A549 (cell line): ENCODE measurements at regions not wholly inside any gene's neighbourhood (a gene's known extent, or its start where the extent isn't known, plus 50 kb on each side); places are given as distances from the start of the nearest gene placed in this dataset.

ENCODE experiments used
- ATAC-seq, 2 experiments: fragments of 200-7000 bp in 1 of 2; fragments of >200 bp in 1 of 2; cut with Nextera tagmentation in 1 of 2; cut with Tn5 transposase in 1 of 2; 3 replicates each; pipeline versions ENCODE4 v1.8.0 to v1.9.1; 2018 to 2020; ENCODE audit warnings: mild to moderate bottlenecking in 1 of 2, moderate library complexity in 1 of 2
- CTCF ChIA-PET: fragments of 300-600 bp; sonication (Branson Sonifier 250); formaldehyde crosslinking; extraction: SDS; loops from one replicate; lab custom pipeline; 2021; ENCODE audit warnings: antibody characterized with exemption, inconsistent platforms; lab: Yijun Ruan, JAX
- POLR2A ChIA-PET: fragments of 350-600 bp; formaldehyde crosslinking; extraction: SDS; loops from one replicate; lab custom pipeline; 2021; ENCODE audit warnings: antibody characterized with exemption, inconsistent platforms; lab: Yijun Ruan, JAX
- DNase-seq, 2 experiments: peaks; one replicate each; pipeline versions ENCODE4 v3.0.0 to v3.0.0-alpha.2; 2011 to 2016; ENCODE audit warnings: low read depth in 1 of 2, low spot score in 1 of 2
- FAIRE-seq: peaks from 2 replicates; lab custom pipeline; 2011; peaks lifted over from hg19 to GRCh38; lab: Jason Lieb, UNC
- H3K27ac ChIP-seq, 2 experiments: fragments of >200 bp; sonication (Bioruptor Twin); formaldehyde crosslinking; 3 replicates each; pipeline ENCODE4 v1.5.1; 2016 to 2017
- H3K4me1 ChIP-seq: fragments of >200 bp; sonication (Bioruptor Twin); formaldehyde crosslinking; 3 replicates; pipeline ENCODE4 v1.6.1; 2016
- H3K4me2 ChIP-seq: fragments of >200 bp; sonication (Bioruptor Twin); formaldehyde crosslinking; 3 replicates; pipeline ENCODE4 v1.6.1; 2016
- H3K4me3 ChIP-seq: fragments of >200 bp; sonication (Bioruptor Twin); formaldehyde crosslinking; 3 replicates; pipeline ENCODE4 v1.5.1; 2016
- H3K9me3 ChIP-seq: fragments of >200 bp; sonication (Bioruptor Twin); formaldehyde crosslinking; 3 replicates; pipeline ENCODE4 v1.6.1; 2016
- BCL3 ChIP-seq: fragments of >200 bp; sonication (Bioruptor Twin); formaldehyde crosslinking; IDR thresholded peaks from 3 replicates; pipeline ENCODE4 v1.6.1; 2016
- CBX8 ChIP-seq: fragments of 200-600 bp; sonication (generic); IDR thresholded peaks from 2 replicates; pipeline ENCODE4 v1.6.1; 2016
- CHD2 ChIP-seq: fragments of 150-350 bp; IDR thresholded peaks from 2 replicates; pipeline ENCODE4 v1.6.1; 2014; ENCODE audit warnings: low read length; ENCODE audit not compliant: partially characterized antibody
- CHD4 ChIP-seq: fragments of 200-600 bp; sonication (generic); IDR thresholded peaks from 2 replicates; pipeline ENCODE4 v1.6.1; 2016; ENCODE audit warnings: antibody characterized with exemption, mild to moderate bottlenecking, borderline replicate concordance
- EP300 ChIP-seq, 2 experiments: fragments of >200 bp; sonication (Bioruptor Twin); formaldehyde crosslinking; IDR thresholded peaks; 2 replicates in 1 of 2; 3 replicates in 1 of 2; pipeline ENCODE4 v1.6.1; 2016 to 2017
- ESRRA ChIP-seq: fragments of 150-350 bp; IDR thresholded peaks from 2 replicates; pipeline ENCODE4 v1.6.1; 2014; ENCODE audit warnings: mild to moderate bottlenecking, low read length, borderline replicate concordance
- FOSL2 ChIP-seq, 2 experiments: fragments of 450-650 bp in 1 of 2; fragments of >200 bp in 1 of 2; sonication (Bioruptor Twin) in 1 of 2; formaldehyde crosslinking; IDR thresholded peaks; 2 replicates each; pipeline versions ENCODE4 v1.5.0 to v1.6.1; 2016 to 2020; ENCODE audit warnings: mild to moderate bottlenecking in 1 of 2, moderate library complexity in 1 of 2
- HEYL ChIP-seq: fragments of 250-450 bp; sonication (Bioruptor Pico); IDR thresholded peaks from 2 replicates; pipeline ENCODE4 v1.8.0; 2021; ENCODE audit warnings: mild to moderate bottlenecking, moderate library complexity
- HOXA7 ChIP-seq: fragments of 250-450 bp; sonication (Bioruptor Pico); IDR thresholded peaks from 2 replicates; pipeline ENCODE4 v1.5.0; 2020; ENCODE audit warnings: mild to moderate bottlenecking, moderate library complexity
- KDM1A ChIP-seq: fragments of 200-600 bp; sonication (generic); IDR thresholded peaks from 2 replicates; pipeline ENCODE4 v1.6.1; 2016; ENCODE audit warnings: low read depth, mild to moderate bottlenecking
- KDM5A ChIP-seq: fragments of 200-600 bp; sonication (generic); IDR thresholded peaks from 2 replicates; pipeline ENCODE4 v1.6.1; 2016; ENCODE audit warnings: antibody characterized with exemption, mild to moderate bottlenecking
- MAZ ChIP-seq: fragments of 150-350 bp; IDR thresholded peaks from 2 replicates; pipeline ENCODE4 v1.6.1; 2014; ENCODE audit warnings: antibody characterized with exemption, low read depth, low read length, borderline replicate concordance
- NFE2L2 ChIP-seq: fragments of 150-350 bp; conservative IDR thresholded peaks from 2 replicates; pipeline ENCODE4 v1.6.1; 2014; ENCODE audit warnings: low read length
- PBX3 ChIP-seq: IDR thresholded peaks from 2 replicates; pipeline ENCODE4 v1.6.1; 2012
- POLR2A ChIP-seq: IDR thresholded peaks from 2 replicates; pipeline ENCODE4 v1.6.1; 2012; ENCODE audit warnings: mild to moderate bottlenecking, low read length
- RARB ChIP-seq: fragments of 250-450 bp; sonication (Bioruptor Pico); IDR thresholded peaks from 2 replicates; pipeline ENCODE4 v1.8.0; 2021; ENCODE audit warnings: mild to moderate bottlenecking, moderate library complexity
- RCOR1 ChIP-seq: fragments of 150-350 bp; IDR thresholded peaks from 2 replicates; pipeline ENCODE4 v1.6.1; 2014; ENCODE audit warnings: antibody characterized with exemption, low read length, low read depth
- RFX5 ChIP-seq: fragments of 450-650 bp; IDR thresholded peaks from 2 replicates; pipeline ENCODE4 v1.7.1; 2014; ENCODE audit warnings: antibody characterized with exemption, mild to moderate bottlenecking, moderate library complexity
- RNF2 ChIP-seq: fragments of 200-600 bp; sonication (generic); IDR thresholded peaks from 2 replicates; pipeline ENCODE4 v1.6.1; 2016; ENCODE audit warnings: low read depth, mild to moderate bottlenecking, antibody characterized with exemption, moderate library complexity, borderline replicate concordance
- SREBF2 ChIP-seq: fragments of 450-650 bp; IDR thresholded peaks from 2 replicates; pipeline ENCODE4 v1.6.1; 2014; ENCODE audit warnings: mild to moderate bottlenecking, moderate library complexity
- ZSCAN20 ChIP-seq: fragments of 250-450 bp; sonication (Bioruptor Pico); IDR thresholded peaks from 2 replicates; pipeline ENCODE4 v1.8.0; 2022; ENCODE audit warnings: mild to moderate bottlenecking, moderate library complexity
- WGBS: methylation state at CpG from one replicate; pipeline ENCODE4 v1.1.6; 2017; ENCODE audit errors: missing lambda C conversion rate; 5-methylcytosine and 5-hydroxymethylcytosine counted together
- TF ChIP-seq, protein P1 (sequence below): IDR thresholded peaks from 2 replicates; pipeline ENCODE4 v1.6.1; 2012
- TF ChIP-seq, protein P2 (sequence below): fragments of 250-450 bp; sonication (Bioruptor Pico); IDR thresholded peaks from 2 replicates; pipeline ENCODE4 v1.5.0; 2020; ENCODE audit warnings: low read depth, mild to moderate bottlenecking, moderate library complexity
- TF ChIP-seq, protein P3 (sequence below): fragments of >200 bp; sonication (Bioruptor Twin); formaldehyde crosslinking; IDR thresholded peaks from 3 replicates; pipeline ENCODE4 v1.5.1; 2016

DNA sequence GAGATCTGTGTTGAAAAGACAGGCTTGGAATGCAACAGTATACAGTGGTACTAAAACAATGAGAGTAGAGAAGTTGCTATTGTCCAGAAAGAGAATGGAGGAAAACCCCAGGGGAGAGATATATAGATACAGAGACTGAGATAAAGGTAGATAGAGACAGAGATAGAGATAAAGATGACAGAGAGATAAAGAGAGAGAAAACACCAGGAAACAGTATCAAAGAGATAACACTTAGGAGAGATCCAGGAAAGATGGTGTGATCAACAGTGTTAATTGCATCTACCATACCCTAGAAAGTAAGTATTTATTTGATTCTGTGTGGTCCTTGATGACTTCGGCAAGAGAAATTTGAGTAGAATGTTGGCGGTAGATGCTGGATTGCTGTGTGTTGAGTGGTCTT, 461.8 kb upstream of the RIOK2 start:
- 89% methylated on average over 2 of the region's 2 CpGs for WGBS
- TF ChIP-seq RCOR1 (no peak), SREBF2 (no peak), ESRRA (no peak), NFE2L2 (no peak), MAZ (no peak)

GRCh38 chr5:97657239-97657638, 474.2 kb upstream of the RIOK2 start:
- 0% methylated on average over 1 of the region's 1 CpG for WGBS
- no peak for TF ChIP-seq HEYL (CRISPR knock-in tag)
- TF ChIP-seq HOXA7 (CRISPR knock-in tag): no peak
- TF ChIP-seq RFX5: no peak
- no peak for TF ChIP-seq KDM5A
- TF ChIP-seq RCOR1: no peak
- no peak for TF ChIP-seq POLR2A
- no peak for TF ChIP-seq NFE2L2
- no peak for TF ChIP-seq PBX3
- no peak for TF ChIP-seq RARB
- no peak for TF ChIP-seq BCL3
- TF ChIP-seq CHD4: no peak
- no peak for TF ChIP-seq ZSCAN20 (CRISPR knock-in tag)
- no peak for TF ChIP-seq CHD2
- FAIRE-seq: no peak
- Histone ChIP-seq H3K4me3 (no peak overlapping the region), H3K4me1 (no peaks in the 10 kb centered on the region), H3K4me2 (no peak overlapping the region), H3K27ac (no peak overlapping the region), H3K9me3 (no peaks in the 10 kb centered on the region)
- CTCF ChIA-PET: no interaction called here
- DNase-seq: no peak
- ATAC-seq: no peak
- POLR2A ChIA-PET: no interaction called here

More for the DNA sequence above, 461.8 kb upstream of the RIOK2 start:
- no peak overlapping the region for H3K27ac ChIP-seq
- FAIRE-seq (no peak), DNase-seq (no peak), ATAC-seq (no peak)
- no peaks in the 10 kb centered on the region for H3K4me1 ChIP-seq
- no peaks in the 10 kb centered on the region for H3K9me3 ChIP-seq
- CTCF ChIA-PET: no interaction called here
- H3K4me2 ChIP-seq: no peak overlapping the region
- H3K4me3 ChIP-seq: no peak overlapping the region
- POLR2A ChIA-PET: no interaction called here

GRCh38 chr5:97658116-97658900, 475.3 kb upstream of the RIOK2 start:
- TF ChIP-seq KDM5A: no peak
- TF ChIP-seq KDM1A: no peak
- TF ChIP-seq HOXA7 (CRISPR knock-in tag): no peak
- TF ChIP-seq CHD4: no peak
- TF ChIP-seq, protein P1, sequence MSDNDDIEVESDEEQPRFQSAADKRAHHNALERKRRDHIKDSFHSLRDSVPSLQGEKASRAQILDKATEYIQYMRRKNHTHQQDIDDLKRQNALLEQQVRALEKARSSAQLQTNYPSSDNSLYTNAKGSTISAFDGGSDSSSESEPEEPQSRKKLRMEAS: no peak
- no peak for TF ChIP-seq CBX8
- TF ChIP-seq ZSCAN20 (CRISPR knock-in tag): no peak
- TF ChIP-seq, protein P2, sequence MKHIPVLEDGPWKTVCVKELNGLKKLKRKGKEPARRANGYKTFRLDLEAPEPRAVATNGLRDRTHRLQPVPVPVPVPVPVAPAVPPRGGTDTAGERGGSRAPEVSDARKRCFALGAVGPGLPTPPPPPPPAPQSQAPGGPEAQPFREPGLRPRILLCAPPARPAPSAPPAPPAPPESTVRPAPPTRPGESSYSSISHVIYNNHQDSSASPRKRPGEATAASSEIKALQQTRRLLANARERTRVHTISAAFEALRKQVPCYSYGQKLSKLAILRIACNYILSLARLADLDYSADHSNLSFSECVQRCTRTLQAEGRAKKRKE: no peak
- no peak for TF ChIP-seq RNF2
- TF ChIP-seq, protein P3, sequence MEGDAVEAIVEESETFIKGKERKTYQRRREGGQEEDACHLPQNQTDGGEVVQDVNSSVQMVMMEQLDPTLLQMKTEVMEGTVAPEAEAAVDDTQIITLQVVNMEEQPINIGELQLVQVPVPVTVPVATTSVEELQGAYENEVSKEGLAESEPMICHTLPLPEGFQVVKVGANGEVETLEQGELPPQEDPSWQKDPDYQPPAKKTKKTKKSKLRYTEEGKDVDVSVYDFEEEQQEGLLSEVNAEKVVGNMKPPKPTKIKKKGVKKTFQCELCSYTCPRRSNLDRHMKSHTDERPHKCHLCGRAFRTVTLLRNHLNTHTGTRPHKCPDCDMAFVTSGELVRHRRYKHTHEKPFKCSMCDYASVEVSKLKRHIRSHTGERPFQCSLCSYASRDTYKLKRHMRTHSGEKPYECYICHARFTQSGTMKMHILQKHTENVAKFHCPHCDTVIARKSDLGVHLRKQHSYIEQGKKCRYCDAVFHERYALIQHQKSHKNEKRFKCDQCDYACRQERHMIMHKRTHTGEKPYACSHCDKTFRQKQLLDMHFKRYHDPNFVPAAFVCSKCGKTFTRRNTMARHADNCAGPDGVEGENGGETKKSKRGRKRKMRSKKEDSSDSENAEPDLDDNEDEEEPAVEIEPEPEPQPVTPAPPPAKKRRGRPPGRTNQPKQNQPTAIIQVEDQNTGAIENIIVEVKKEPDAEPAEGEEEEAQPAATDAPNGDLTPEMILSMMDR: no peak
- no peak for TF ChIP-seq FOSL2 (IDR thresholded peaks at IDR 0.05)
- no peak for TF ChIP-seq FOSL2 (CRISPR knock-in tag; IDR thresholded peaks at IDR 0.05)
- TF ChIP-seq EP300 (IDR thresholded peaks at IDR 0.05): no peak
- no peak for FAIRE-seq
- Histone ChIP-seq H3K4me2 (no peak overlapping the region), H3K27ac (no peak overlapping the region), H3K9me3 (no peaks in the 10 kb centered on the region), H3K4me1 (no peaks in the 10 kb centered on the region), H3K4me3 (no peak overlapping the region)
- DNase-seq: no peak
- ChIA-PET CTCF (interaction anchor here (0.6 kb wide), 1 partner anchor 314 kb away, joined by 3 read pairs; no protein-coding TSS in a partner anchor), POLR2A (no interaction called here)
- ATAC-seq: no peak
- 7% methylated on average over 4 of the region's 4 CpGs for WGBS
